ENCODE measurements at regions not wholly inside any gene's neighbourhood (a gene's known extent, or its start where the extent isn't known, plus 50 kb on each side); places are given as distances from the start of the nearest gene placed in this dataset.

GRCh38 chr10:130867446-130868194 lies 443.9 kb downstream of the TCERG1L start:
- Mint-ChIP-seq H3K36me3 (ENCODE audit: insufficient read depth) (no peaks in the 10 kb centered on the region), H3K4me3 (no peak overlapping the region), H3K9me3 (no peaks in the 10 kb centered on the region), H3K4me1 (ENCODE audit: low read depth) (no peaks in the 10 kb centered on the region), H3K27me3 (ENCODE audit: low read depth) (peaks cover 2% of the 10 kb centered on the region)
- DNase-seq (no peak), ATAC-seq (no peak)

- ATAC-seq (no peak), DNase-seq (no peak)
- Mint-ChIP-seq H3K27me3 (ENCODE audit: low read depth) (peaks cover 2% of the 10 kb centered on the region), H3K4me3 (no peak overlapping the region), H3K36me3 (ENCODE audit: insufficient read depth) (no peaks in the 10 kb centered on the region), H3K4me1 (ENCODE audit: low read depth) (no peaks in the 10 kb centered on the region), H3K9me3 (no peaks in the 10 kb centered on the region)
Observed at GRCh38 chr10:130869179-130869841, 442.2 kb downstream of the TCERG1L start.

GRCh38 chr10:130871406-130871805 lies 440.1 kb downstream of the TCERG1L start:
- Mint-ChIP-seq H3K9me3 (no peaks in the 10 kb centered on the region), H3K36me3 (ENCODE audit: insufficient read depth) (no peaks in the 10 kb centered on the region), H3K4me3 (no peak overlapping the region), H3K27me3 (ENCODE audit: low read depth) (peaks cover 2% of the 10 kb centered on the region), H3K4me1 (ENCODE audit: low read depth) (no peaks in the 10 kb centered on the region)
- no peak for ATAC-seq
- no peak for DNase-seq

GRCh38 chr10:130873636-130874035 lies 437.9 kb downstream of the TCERG1L start:
- no peaks in the 10 kb centered on the region for H3K36me3 Mint-ChIP-seq (ENCODE audit: insufficient read depth)
- no peaks in the 10 kb centered on the region for H3K4me1 Mint-ChIP-seq (ENCODE audit: low read depth)
- no peak for ATAC-seq
- H3K4me3 Mint-ChIP-seq, result no peak overlapping the region
- DNase-seq, result no peak
- peaks cover 2% of the 10 kb centered on the region for H3K27me3 Mint-ChIP-seq (ENCODE audit: low read depth)
- H3K9me3 Mint-ChIP-seq, result no peaks in the 10 kb centered on the region

GRCh38 chr10:130875116-130875515 lies 436.4 kb downstream of the TCERG1L start:
- H3K27me3 Mint-ChIP-seq (ENCODE audit: low read depth), result peaks cover 2% of the 10 kb centered on the region
- no peaks in the 10 kb centered on the region for H3K36me3 Mint-ChIP-seq (ENCODE audit: insufficient read depth)
- H3K4me3 Mint-ChIP-seq, result no peak overlapping the region
- no peaks in the 10 kb centered on the region for H3K4me1 Mint-ChIP-seq (ENCODE audit: low read depth)
- ATAC-seq, result no peak
- DNase-seq, result no peak
- no peaks in the 10 kb centered on the region for H3K9me3 Mint-ChIP-seq

GRCh38 chr10:130875897-130876472 lies 435.5 kb downstream of the TCERG1L start:
- H3K27me3 Mint-ChIP-seq (ENCODE audit: low read depth), result no peaks in the 10 kb centered on the region
- no peaks in the 10 kb centered on the region for H3K4me1 Mint-ChIP-seq (ENCODE audit: low read depth)
- no peak for DNase-seq
- no peaks in the 10 kb centered on the region for H3K36me3 Mint-ChIP-seq (ENCODE audit: insufficient read depth)
- no peak overlapping the region for H3K4me3 Mint-ChIP-seq
- H3K9me3 Mint-ChIP-seq, result no peaks in the 10 kb centered on the region
- no peak for ATAC-seq

GRCh38 chr10:130877126-130877525 lies 434.4 kb downstream of the TCERG1L start:
- no peaks in the 10 kb centered on the region for H3K27me3 Mint-ChIP-seq (ENCODE audit: low read depth)
- DNase-seq (no peak), ATAC-seq (no peak)
- no peaks in the 10 kb centered on the region for H3K4me1 Mint-ChIP-seq (ENCODE audit: low read depth)
- no peak overlapping the region for H3K4me3 Mint-ChIP-seq
- H3K36me3 Mint-ChIP-seq (ENCODE audit: insufficient read depth), result no peaks in the 10 kb centered on the region
- no peaks in the 10 kb centered on the region for H3K9me3 Mint-ChIP-seq

- Mint-ChIP-seq H3K36me3 (ENCODE audit: insufficient read depth) (no peaks in the 10 kb centered on the region), H3K4me1 (ENCODE audit: low read depth) (no peaks in the 10 kb centered on the region), H3K4me3 (no peak overlapping the region), H3K9me3 (no peaks in the 10 kb centered on the region), H3K27me3 (ENCODE audit: low read depth) (no peaks in the 10 kb centered on the region)
- DNase-seq (no peak), ATAC-seq (no peak)
Observed at GRCh38 chr10:130878131-130878530, 433.4 kb downstream of the TCERG1L start.

GRCh38 chr10:130882906-130883305 lies 428.6 kb downstream of the TCERG1L start:
- Mint-ChIP-seq H3K36me3 (ENCODE audit: insufficient read depth) (no peaks in the 10 kb centered on the region), H3K4me3 (no peak overlapping the region), H3K27me3 (ENCODE audit: low read depth) (no peaks in the 10 kb centered on the region), H3K9me3 (no peaks in the 10 kb centered on the region), H3K4me1 (ENCODE audit: low read depth) (no peaks in the 10 kb centered on the region)
- ATAC-seq, result no peak
- DNase-seq, result no peak

- Mint-ChIP-seq H3K4me1 (ENCODE audit: low read depth) (no peaks in the 10 kb centered on the region), H3K27me3 (ENCODE audit: low read depth) (no peaks in the 10 kb centered on the region), H3K4me3 (no peak overlapping the region), H3K36me3 (ENCODE audit: insufficient read depth) (no peaks in the 10 kb centered on the region), H3K9me3 (no peaks in the 10 kb centered on the region)
- ATAC-seq (no peak), DNase-seq (no peak)
Observed at GRCh38 chr10:130884456-130884855, 427.1 kb downstream of the TCERG1L start.

- Mint-ChIP-seq H3K4me1 (ENCODE audit: low read depth) (no peaks in the 10 kb centered on the region), H3K4me3 (no peak overlapping the region), H3K27me3 (ENCODE audit: low read depth) (no peaks in the 10 kb centered on the region), H3K36me3 (ENCODE audit: insufficient read depth) (no peaks in the 10 kb centered on the region), H3K9me3 (no peaks in the 10 kb centered on the region)
- ATAC-seq, result no peak
- no peak for DNase-seq
Observed at GRCh38 chr10:130885021-130885655, 426.4 kb downstream of the TCERG1L start.

- Mint-ChIP-seq H3K27me3 (ENCODE audit: low read depth) (no peaks in the 10 kb centered on the region), H3K36me3 (ENCODE audit: insufficient read depth) (no peaks in the 10 kb centered on the region), H3K4me3 (no peak overlapping the region), H3K9me3 (no peaks in the 10 kb centered on the region), H3K4me1 (ENCODE audit: low read depth) (no peaks in the 10 kb centered on the region)
- DNase-seq (no peak), ATAC-seq (no peak)
Observed at GRCh38 chr10:130887170-130887569, 424.4 kb downstream of the TCERG1L start.

GRCh38 chr10:130888493-130888892 lies 423.0 kb downstream of the TCERG1L start:
- ATAC-seq (no peak), DNase-seq (no peak)
- H3K4me3 Mint-ChIP-seq, result no peak overlapping the region
- H3K9me3 Mint-ChIP-seq, result no peaks in the 10 kb centered on the region
- H3K36me3 Mint-ChIP-seq (ENCODE audit: insufficient read depth), result no peaks in the 10 kb centered on the region
- no peaks in the 10 kb centered on the region for H3K4me1 Mint-ChIP-seq (ENCODE audit: low read depth)
- no peaks in the 10 kb centered on the region for H3K27me3 Mint-ChIP-seq (ENCODE audit: low read depth)

GRCh38 chr10:130889240-130889639 lies 422.3 kb downstream of the TCERG1L start:
- Mint-ChIP-seq H3K4me1 (ENCODE audit: low read depth) (no peaks in the 10 kb centered on the region), H3K9me3 (no peaks in the 10 kb centered on the region), H3K27me3 (ENCODE audit: low read depth) (no peaks in the 10 kb centered on the region), H3K36me3 (ENCODE audit: insufficient read depth) (no peaks in the 10 kb centered on the region), H3K4me3 (no peak overlapping the region)
- no peak for DNase-seq
- no peak for ATAC-seq

- no peak for ATAC-seq
- no peaks in the 10 kb centered on the region for H3K27me3 Mint-ChIP-seq (ENCODE audit: low read depth)
- no peak for DNase-seq
- H3K4me3 Mint-ChIP-seq, result no peak overlapping the region
- no peaks in the 10 kb centered on the region for H3K4me1 Mint-ChIP-seq (ENCODE audit: low read depth)
- no peaks in the 10 kb centered on the region for H3K9me3 Mint-ChIP-seq
- H3K36me3 Mint-ChIP-seq (ENCODE audit: insufficient read depth), result no peaks in the 10 kb centered on the region
Observed at GRCh38 chr10:130889780-130890179, 421.7 kb downstream of the TCERG1L start.

Measured in activated T-cell treated with anti-CD3 and anti-CD28 coated beads, Interleukin-2, amount 50 U/mL, for 4 hours (primary cell).